ENCODE measurements at regions not wholly inside any gene's neighbourhood (a gene's known extent, or its start where the extent isn't known, plus 50 kb on each side); places are given as distances from the start of the nearest gene placed in this dataset.
"Not testable (repeated sequence)": the region's sequence is repeated elsewhere in the genome, so short reads cannot be mapped to it uniquely, and the experiment has no call there.

DNA sequence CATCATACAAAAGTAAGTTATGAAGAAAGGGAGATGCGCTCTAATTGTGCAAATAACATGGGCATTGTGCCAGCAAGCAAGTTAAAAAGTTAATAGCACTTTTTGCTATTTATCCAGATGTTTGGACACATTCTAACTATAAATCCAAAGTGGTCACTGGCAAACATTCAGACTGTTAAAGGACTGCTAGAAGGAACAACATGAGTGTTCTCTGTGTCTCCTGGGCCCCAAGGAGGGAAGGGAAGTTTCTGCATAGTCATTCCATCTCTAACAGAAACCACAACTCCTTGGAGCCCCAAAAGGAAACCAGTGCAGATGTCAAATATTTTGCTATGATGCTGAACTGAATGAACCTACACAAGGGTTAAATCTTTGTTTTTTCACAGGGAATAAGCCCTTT lies 213.3 kb upstream of the HNRNPA3 start:
- H3K4me3 ChIP-seq (ENCODE audit: low read depth, low read length), result no peak overlapping the region
- DNase-seq (ENCODE audit: low read depth), result peak; percentile 97

GRCh38 chr2:177000061-177000714 lies 212.4 kb upstream of the HNRNPA3 start:
- DNase-seq (ENCODE audit: low read depth), result peak; percentile 8
- H3K4me3 ChIP-seq (ENCODE audit: low read depth, low read length), result no peak overlapping the region

DNA sequence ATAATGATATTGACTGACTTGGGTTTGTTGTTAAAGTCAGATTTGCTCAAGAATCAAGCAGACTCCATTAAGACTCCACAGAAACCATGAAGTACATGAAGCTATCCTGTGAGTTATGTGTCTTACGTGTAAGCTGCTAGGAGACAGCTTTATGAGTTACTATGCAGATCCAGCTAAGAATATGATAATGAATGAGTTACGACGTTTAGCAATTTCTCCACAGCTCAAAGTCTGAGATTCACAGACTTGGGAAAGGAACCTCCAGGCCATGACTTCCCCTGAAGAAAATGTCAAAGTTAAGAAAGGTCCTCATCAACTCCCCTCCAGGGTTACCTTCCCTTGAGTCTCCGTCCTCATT lies 211.9 kb upstream of the HNRNPA3 start:
- H3K4me3 ChIP-seq (ENCODE audit: low read depth, low read length), result no peak overlapping the region
- DNase-seq (ENCODE audit: low read depth), result no peak

- no peak overlapping the region for H3K4me3 ChIP-seq (ENCODE audit: low read depth, low read length)
- DNase-seq (ENCODE audit: low read depth), result no peak
Measured at GRCh38 chr2:177001334-177001733, 211.3 kb upstream of the HNRNPA3 start.

DNA sequence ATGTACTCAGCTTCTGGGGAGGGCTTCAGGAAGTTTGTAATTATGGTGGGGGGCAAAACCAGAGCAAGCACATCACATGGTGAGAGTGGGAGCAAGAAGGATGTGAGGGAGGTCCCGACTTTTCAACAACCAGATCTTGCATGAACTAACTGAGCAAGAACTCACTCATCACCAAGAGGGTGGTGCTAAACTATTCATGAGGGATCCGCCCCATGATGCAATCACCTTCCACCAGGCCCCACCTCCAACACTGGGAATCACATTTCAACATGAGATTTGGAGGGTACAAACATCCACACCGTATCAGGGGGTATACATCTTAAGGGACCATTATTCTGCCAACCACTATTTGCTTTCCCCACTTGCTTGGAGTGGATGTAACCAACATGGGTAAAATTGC lies 209.6 kb upstream of the HNRNPA3 start:
- no peak overlapping the region for H3K4me3 ChIP-seq (ENCODE audit: low read depth, low read length)
- DNase-seq (ENCODE audit: low read depth), result no peak

- DNase-seq (ENCODE audit: low read depth); H3K4me3 ChIP-seq (ENCODE audit: low read depth, low read length): not testable (repeated sequence)
Measured at GRCh38 chr2:177007726-177008125, 204.9 kb upstream of the HNRNPA3 start.

- not testable (repeated sequence) for H3K4me3 ChIP-seq (ENCODE audit: low read depth, low read length); DNase-seq (ENCODE audit: low read depth)
Measured at GRCh38 chr2:177008662-177009061, 203.9 kb upstream of the HNRNPA3 start.

DNA sequence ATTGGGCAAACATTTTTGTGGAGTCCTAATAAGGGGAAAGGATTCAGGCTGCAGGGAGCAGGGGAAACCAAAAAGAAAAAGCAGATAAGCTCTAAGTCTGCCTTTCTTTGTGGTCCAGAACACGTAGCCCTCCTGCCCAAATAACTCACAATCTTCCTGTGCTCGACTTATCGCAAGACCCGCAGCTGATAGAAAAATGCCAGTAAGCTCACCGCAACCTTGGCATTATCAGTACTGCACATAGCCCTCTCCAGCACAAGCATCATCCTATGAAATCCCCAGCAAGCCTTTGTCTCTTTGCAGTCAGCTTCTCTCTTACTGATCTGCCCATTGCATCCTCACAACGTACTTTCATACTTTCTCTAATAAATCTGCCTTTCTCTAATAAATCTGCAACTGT lies 202.4 kb upstream of the HNRNPA3 start:
- no peak for DNase-seq (ENCODE audit: low read depth)
- H3K4me3 ChIP-seq (ENCODE audit: low read depth, low read length), result no peak overlapping the region

GRCh38 chr2:177010861-177011260 lies 201.7 kb upstream of the HNRNPA3 start:
- no peak for DNase-seq (ENCODE audit: low read depth)
- no peak overlapping the region for H3K4me3 ChIP-seq (ENCODE audit: low read depth, low read length)

- no peak for DNase-seq (ENCODE audit: low read depth)
- no peak overlapping the region for H3K4me3 ChIP-seq (ENCODE audit: low read depth, low read length)
Measured at GRCh38 chr2:177014946-177015345, 197.6 kb upstream of the HNRNPA3 start.

- no peak for DNase-seq (ENCODE audit: low read depth)
- no peak overlapping the region for H3K4me3 ChIP-seq (ENCODE audit: low read depth, low read length)
Measured at GRCh38 chr2:177015356-177015923, 197.2 kb upstream of the HNRNPA3 start.

DNA sequence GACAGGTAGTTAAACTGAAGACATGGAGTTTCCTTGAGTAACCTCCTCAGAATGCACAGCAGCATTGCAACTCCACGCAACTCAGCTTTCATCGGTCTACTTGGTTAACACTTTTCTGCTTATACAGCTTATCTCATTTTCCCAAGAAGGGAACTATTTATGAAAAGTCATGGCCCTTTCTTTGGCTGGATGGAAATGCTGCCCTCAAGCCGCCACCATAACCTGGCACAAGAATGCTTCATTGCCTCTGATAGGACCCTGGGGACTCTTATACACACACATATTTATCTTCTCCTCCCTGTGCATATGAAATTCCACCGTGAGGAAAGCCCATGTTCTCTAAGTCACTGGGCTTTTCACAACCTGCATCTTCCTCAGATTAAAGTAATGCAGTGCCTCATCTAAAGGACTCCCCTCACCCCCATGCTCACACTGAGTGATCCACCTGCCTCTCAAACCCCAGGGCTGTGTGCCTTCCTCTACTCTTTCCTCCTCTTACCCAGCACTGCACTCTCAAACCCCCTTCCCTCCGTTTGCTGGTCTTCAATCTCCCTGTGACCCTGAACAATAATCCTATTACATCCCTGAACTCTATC lies 192.0 kb upstream of the HNRNPA3 start:
- DNase-seq (ENCODE audit: low read depth), result no peak

DNA sequence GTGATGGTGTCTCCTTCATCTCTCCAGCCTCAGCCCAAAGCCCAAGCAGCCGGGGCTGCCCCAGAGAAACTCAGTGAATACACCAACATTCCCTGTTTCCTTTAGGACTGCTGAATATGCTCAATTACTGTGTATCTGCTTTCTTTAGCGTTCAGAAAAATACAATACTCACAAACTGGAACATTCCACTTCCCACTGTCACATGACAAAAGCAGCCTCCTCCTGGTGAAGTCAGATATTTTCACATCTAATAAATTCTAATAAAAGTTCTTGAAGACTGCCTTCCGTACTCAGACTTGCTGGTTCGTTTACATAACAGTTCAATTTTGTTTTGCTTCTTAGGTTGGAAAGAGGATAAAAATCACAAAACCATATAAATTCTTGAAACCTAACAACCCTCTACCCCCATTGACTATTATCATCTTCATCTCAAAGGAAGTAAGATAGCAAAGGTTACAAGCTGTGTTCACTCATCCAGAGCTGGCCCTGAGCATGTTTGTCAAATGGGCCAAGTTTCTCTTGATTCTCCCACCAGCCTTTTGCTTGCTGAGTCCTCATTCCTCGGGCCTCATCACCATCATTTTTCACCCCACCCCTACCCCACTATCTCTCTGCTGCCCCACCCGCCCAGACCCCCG lies 190.8 kb upstream of the HNRNPA3 start:
- no peak for DNase-seq (ENCODE audit: low read depth)

More for the DNA sequence above, 192.0 kb upstream of the HNRNPA3 start:
- no peak overlapping the region for H3K4me3 ChIP-seq (ENCODE audit: low read depth, low read length)

GRCh38 chr2:177024765-177025164 lies 187.8 kb upstream of the HNRNPA3 start:
- DNase-seq (ENCODE audit: low read depth), result no peak
- H3K4me3 ChIP-seq (ENCODE audit: low read depth, low read length), result no peak overlapping the region

More for the DNA sequence above, 190.8 kb upstream of the HNRNPA3 start:
- no peak overlapping the region for H3K4me3 ChIP-seq (ENCODE audit: low read depth, low read length)

- no peak for DNase-seq (ENCODE audit: low read depth)
- H3K4me3 ChIP-seq (ENCODE audit: low read depth, low read length), result no peak overlapping the region
Measured at GRCh38 chr2:177026253-177026652, 186.3 kb upstream of the HNRNPA3 start.

DNA sequence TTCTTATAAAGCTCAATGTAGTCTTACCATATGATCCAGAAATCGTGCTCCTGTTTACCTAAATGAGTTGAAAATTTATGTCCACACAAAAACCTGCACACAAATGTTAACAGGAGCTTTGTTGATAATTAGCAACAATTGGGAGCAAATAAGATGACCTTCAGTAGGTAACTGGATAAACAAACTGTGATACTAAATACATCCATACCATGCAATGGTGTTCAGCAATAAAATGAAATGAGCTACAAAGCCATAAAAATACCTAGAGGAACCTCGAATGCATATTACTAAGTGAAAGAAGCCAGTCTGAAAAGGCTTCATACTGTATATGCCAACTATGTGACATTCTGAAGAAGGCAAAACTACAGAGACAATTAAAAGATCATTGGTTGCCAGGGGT lies 185.6 kb upstream of the HNRNPA3 start:
- no peak overlapping the region for H3K4me3 ChIP-seq (ENCODE audit: low read depth, low read length)
- no peak for DNase-seq (ENCODE audit: low read depth)

DNA sequence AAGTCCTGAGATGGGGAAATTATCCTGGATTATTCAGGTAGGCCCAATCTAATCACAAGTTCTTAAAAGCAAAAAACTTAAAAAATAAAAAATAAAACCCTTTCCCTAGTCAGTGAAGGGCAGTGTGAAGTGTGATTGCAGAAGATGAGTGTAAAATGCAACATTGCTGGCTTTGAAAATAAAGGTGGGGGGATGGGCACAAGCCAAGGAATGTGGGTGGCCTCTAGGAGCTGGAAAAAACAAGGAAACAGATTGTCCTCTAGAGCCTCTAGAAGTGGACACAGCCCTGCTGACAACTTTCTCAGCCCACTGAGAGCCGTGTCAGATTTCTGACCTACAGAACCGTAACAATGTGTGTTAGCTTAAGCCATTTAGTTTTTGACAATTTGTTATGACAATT lies 184.3 kb upstream of the HNRNPA3 start:
- DNase-seq (ENCODE audit: low read depth), result no peak
- H3K4me3 ChIP-seq (ENCODE audit: low read depth, low read length), result no peak overlapping the region

DNA sequence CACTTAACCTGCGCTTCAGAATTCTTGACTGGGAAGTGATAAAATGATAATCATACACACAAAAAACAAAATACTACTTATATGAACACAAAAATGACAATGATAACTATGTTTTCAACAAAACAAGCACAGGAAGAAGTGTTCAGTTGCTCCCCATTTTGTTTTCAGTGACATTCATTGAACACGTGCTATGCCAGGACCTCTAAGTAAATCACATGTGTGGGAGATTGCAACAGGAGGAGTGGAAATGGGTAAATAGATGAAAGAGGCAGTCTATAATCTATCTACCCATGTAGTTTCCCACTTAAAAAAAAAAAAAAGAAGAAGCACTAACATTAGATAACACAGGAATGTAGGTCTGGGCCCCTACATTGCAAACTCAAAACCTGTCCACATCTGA lies 183.5 kb upstream of the HNRNPA3 start:
- DNase-seq (ENCODE audit: low read depth), result no peak
- no peak overlapping the region for H3K4me3 ChIP-seq (ENCODE audit: low read depth, low read length)

DNA sequence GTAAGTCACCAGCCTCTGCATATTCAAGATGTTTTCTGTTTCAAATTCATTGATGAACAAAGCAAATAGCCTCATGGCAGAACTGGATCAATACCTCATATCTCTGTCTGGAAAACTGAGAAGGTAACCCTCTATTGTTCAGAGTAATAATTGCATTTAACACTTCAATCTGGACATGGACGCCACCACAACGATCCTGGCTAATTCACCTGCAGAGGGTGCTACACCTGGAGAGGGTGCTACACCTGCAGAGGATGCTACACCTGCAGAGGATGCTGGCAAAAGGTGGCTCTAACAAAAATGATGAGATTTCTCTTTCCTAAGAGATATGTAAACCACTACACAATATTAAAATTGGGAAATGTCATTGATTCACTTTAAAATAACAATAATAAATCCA lies 183.1 kb upstream of the HNRNPA3 start:
- no peak for DNase-seq (ENCODE audit: low read depth)
- H3K4me3 ChIP-seq (ENCODE audit: low read depth, low read length), result no peak overlapping the region

DNA sequence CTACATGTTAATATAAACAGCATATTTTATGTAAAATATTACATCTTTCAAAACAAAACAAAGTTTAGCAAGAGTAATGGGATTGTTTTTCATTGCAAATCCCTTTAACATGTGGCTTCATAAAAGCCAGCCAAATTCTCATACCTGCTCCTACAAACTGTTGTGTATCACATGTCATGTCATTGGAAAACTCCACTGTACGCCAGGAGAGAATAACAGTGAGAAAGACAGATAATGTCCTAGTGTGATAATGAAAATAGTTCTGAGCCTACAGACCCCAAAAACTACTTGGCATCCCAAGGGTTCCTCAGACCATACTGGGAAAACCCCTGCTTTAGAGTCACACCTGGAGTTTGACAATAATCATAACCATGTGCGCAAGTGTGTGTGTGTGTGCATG lies 182.7 kb upstream of the HNRNPA3 start:
- no peak for DNase-seq (ENCODE audit: low read depth)
- no peak overlapping the region for H3K4me3 ChIP-seq (ENCODE audit: low read depth, low read length)
